Hepatocyte (in vitro differentiated cells): ENCODE measurements at regions not wholly inside any gene's neighbourhood (a gene's known extent, or its start where the extent isn't known, plus 50 kb on each side); places are given as distances from the start of the nearest gene placed in this dataset.

ENCODE experiments used
- DNase-seq: peaks from one replicate; pipeline ENCODE4 v3.0.0-alpha.2; 2016; ENCODE audit warnings: low spot score
- H2AFZ ChIP-seq: fragments of 200-600 bp; sonication (generic); 2 replicates; pipeline ENCODE4 v1.6.0; 2016; ENCODE audit warnings: antibody characterized with exemption, mild to moderate bottlenecking
- H3K27ac ChIP-seq: fragments of 200-600 bp; sonication (generic); 2 replicates; pipeline ENCODE4 v1.5.1; 2016; ENCODE audit warnings: mild to moderate bottlenecking
- H3K27me3 ChIP-seq: fragments of 200-600 bp; sonication (generic); 2 replicates; pipeline ENCODE4 v1.6.1; 2016
- H3K36me3 ChIP-seq: fragments of 200-600 bp; sonication (generic); replicated peaks from 2 replicates; pipeline ENCODE4 v1.5.1; 2016; ENCODE audit warnings: low read depth; ENCODE audit not compliant: insufficient read depth
- H3K4me1 ChIP-seq: fragments of 200-600 bp; sonication (generic); 2 replicates; pipeline ENCODE4 v1.5.1; 2016; ENCODE audit warnings: mild to moderate bottlenecking, moderate library complexity; ENCODE audit not compliant: insufficient read depth
- H3K4me2 ChIP-seq: fragments of 200-600 bp; sonication (generic); 2 replicates; pipeline ENCODE4 v1.6.0; 2016
- H3K4me3 ChIP-seq: fragments of 200-600 bp; sonication (generic); 2 replicates; pipeline ENCODE4 v1.5.1; 2016; ENCODE audit warnings: mild to moderate bottlenecking
- H3K79me2 ChIP-seq: fragments of 200-600 bp; sonication (generic); 2 replicates; pipeline ENCODE4 v1.6.0; 2017; ENCODE audit warnings: mild to moderate bottlenecking
- H3K9me2 ChIP-seq: fragments of 200-600 bp; sonication (generic); replicated peaks from 2 replicates; pipeline ENCODE4 v1.6.0; 2017; ENCODE audit warnings: mild to moderate bottlenecking; ENCODE audit not compliant: insufficient read depth
- H3K9me3 ChIP-seq: fragments of 200-600 bp; sonication (generic); 2 replicates; pipeline ENCODE4 v1.5.1; 2016; ENCODE audit warnings: low read depth, mild to moderate bottlenecking
- H4K20me1 ChIP-seq: fragments of 200-600 bp; sonication (generic); 2 replicates; pipeline ENCODE4 v1.6.0; 2016; ENCODE audit warnings: mild to moderate bottlenecking; ENCODE audit not compliant: insufficient read depth, poor library complexity, severe bottlenecking
- EZH2 ChIP-seq: fragments of 200-600 bp; sonication (generic); IDR thresholded peaks from 2 replicates; pipeline ENCODE4 v1.6.1; 2016; ENCODE audit warnings: antibody characterized with exemption, mild to moderate bottlenecking, borderline replicate concordance
- EZH2phosphoT487 ChIP-seq: fragments of 200-600 bp; sonication (generic); IDR thresholded peaks from one replicate; pipeline ENCODE4 v1.6.1; 2018; ENCODE audit warnings: antibody characterized with exemption, mild to moderate bottlenecking, low read depth, moderate library complexity; ENCODE audit not compliant: unreplicated experiment, severe bottlenecking
- WGBS: methylation state at CpG from one replicate; pipeline ENCODE4 v1.1.6; 2016; ENCODE audit warnings: low lambda C conversion rate; ENCODE audit errors: missing lambda C conversion rate; 5-methylcytosine and 5-hydroxymethylcytosine counted together
- TF ChIP-seq, protein P1 (sequence below): fragments of 200-600 bp; sonication (generic); IDR thresholded peaks from 2 replicates; pipeline ENCODE4 v1.5.1; 2016; ENCODE audit warnings: antibody characterized with exemption, mild to moderate bottlenecking; ENCODE audit not compliant: poor library complexity

DNA sequence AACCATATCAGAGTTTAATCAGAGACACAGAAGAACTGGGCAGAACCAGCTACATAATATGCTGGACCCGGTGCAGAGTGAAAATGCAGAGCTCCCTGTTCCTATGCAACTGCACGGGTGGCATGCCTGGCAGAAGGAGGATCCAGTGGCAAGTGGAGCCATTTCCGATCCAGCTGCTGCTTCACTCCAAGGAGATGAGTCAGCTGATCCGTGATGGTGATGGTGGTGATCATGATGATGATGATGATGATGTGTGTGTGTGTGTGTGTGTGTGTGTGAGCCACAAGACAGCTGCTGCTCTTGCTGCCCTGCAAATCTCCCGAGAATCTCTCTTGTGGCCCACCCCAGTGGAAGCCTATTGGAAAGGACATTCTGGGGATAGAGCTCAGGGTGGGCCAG, 133.0 kb downstream of the URB2 start:
- Histone ChIP-seq H3K27ac (no peak overlapping the region), H4K20me1 (no peaks in the 10 kb centered on the region), H3K79me2 (no peaks in the 10 kb centered on the region), H3K9me2 (no peaks in the 10 kb centered on the region), H3K36me3 (no peaks in the 10 kb centered on the region), H3K4me2 (no peak overlapping the region), H3K4me1 (no peaks in the 10 kb centered on the region), H3K9me3 (no peaks in the 10 kb centered on the region), H2AFZ (no peak overlapping the region), H3K27me3 (no peaks in the 10 kb centered on the region), H3K4me3 (no peak overlapping the region)
- no peak for DNase-seq
- TF ChIP-seq EZH2phosphoT487 (no peak), EZH2 (no peak)
- TF ChIP-seq, protein P1, sequence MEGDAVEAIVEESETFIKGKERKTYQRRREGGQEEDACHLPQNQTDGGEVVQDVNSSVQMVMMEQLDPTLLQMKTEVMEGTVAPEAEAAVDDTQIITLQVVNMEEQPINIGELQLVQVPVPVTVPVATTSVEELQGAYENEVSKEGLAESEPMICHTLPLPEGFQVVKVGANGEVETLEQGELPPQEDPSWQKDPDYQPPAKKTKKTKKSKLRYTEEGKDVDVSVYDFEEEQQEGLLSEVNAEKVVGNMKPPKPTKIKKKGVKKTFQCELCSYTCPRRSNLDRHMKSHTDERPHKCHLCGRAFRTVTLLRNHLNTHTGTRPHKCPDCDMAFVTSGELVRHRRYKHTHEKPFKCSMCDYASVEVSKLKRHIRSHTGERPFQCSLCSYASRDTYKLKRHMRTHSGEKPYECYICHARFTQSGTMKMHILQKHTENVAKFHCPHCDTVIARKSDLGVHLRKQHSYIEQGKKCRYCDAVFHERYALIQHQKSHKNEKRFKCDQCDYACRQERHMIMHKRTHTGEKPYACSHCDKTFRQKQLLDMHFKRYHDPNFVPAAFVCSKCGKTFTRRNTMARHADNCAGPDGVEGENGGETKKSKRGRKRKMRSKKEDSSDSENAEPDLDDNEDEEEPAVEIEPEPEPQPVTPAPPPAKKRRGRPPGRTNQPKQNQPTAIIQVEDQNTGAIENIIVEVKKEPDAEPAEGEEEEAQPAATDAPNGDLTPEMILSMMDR: no peak
- 90% methylated on average over 5 of the region's 5 CpGs for WGBS

DNA sequence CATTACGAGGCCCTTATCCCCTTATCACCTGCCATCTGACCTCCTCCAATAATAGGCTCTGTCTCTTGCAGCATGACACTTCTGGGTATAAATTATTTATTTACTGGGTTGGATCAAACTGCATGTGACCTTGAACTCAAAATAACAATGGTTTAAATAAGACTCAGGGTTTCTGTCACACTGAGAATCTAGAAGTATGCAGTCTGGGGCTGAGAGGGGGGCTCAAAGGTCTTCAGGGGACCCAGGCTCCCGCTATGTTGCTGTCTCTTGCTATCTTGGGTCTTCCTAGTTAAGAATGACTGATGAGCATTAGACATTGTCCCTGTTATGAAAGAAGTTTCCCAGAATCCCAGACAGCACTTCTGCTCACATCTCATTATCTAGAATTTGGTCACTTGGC, 133.5 kb downstream of the URB2 start:
- Histone ChIP-seq H3K36me3 (no peaks in the 10 kb centered on the region), H3K4me3 (no peak overlapping the region), H4K20me1 (no peaks in the 10 kb centered on the region), H3K27me3 (no peaks in the 10 kb centered on the region), H3K9me3 (no peaks in the 10 kb centered on the region), H3K9me2 (no peaks in the 10 kb centered on the region), H2AFZ (no peak overlapping the region), H3K27ac (no peak overlapping the region), H3K4me2 (no peak overlapping the region), H3K4me1 (no peaks in the 10 kb centered on the region), H3K79me2 (no peaks in the 10 kb centered on the region)
- WGBS: 78% methylated on average over 2 of the region's 2 CpGs
- TF ChIP-seq EZH2phosphoT487 (no peak), EZH2 (no peak)
- TF ChIP-seq, protein P1: no peak
- no peak for DNase-seq

DNA sequence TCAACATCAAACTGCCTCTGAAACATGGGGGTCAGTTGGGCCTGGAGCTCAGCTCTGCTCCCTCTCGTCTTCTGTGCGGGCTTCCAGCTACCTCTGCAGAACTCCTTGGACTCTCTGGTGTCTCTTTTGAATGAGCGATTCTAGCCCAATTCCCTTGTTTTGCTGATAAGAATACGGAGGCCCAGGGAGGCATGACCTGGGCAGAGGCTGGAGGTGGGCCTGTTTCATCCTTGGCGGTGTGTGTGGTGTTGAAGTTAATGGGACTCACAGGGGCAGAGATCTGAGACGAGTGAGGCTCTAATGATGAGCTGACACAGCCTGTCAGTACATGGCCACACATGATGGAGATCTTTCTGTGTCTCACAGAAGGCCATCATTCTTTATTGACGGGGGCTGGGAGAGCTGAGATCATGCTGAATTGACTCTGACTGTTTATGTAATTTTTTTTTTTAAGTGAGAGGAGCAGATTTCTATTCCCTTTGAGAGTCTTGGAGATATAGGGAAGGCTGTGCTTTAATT, 134.5 kb downstream of the URB2 start:
- WGBS: 84% methylated on average over 7 of the region's 7 CpGs
- Histone ChIP-seq H3K9me2 (no peaks in the 10 kb centered on the region), H3K4me3 (no peak overlapping the region)

More for the DNA sequence above, 134.5 kb downstream of the URB2 start:
- no peaks in the 10 kb centered on the region for H3K4me1 ChIP-seq
- no peak for DNase-seq
- no peaks in the 10 kb centered on the region for H3K27me3 ChIP-seq
- no peaks in the 10 kb centered on the region for H3K79me2 ChIP-seq
- TF ChIP-seq EZH2phosphoT487 (no peak), EZH2 (no peak)
- TF ChIP-seq, protein P1: no peak
- H3K9me3 ChIP-seq: no peaks in the 10 kb centered on the region
- H2AFZ ChIP-seq: no peak overlapping the region
- H3K4me2 ChIP-seq: no peak overlapping the region
- H3K36me3 ChIP-seq: no peaks in the 10 kb centered on the region
- no peaks in the 10 kb centered on the region for H4K20me1 ChIP-seq
- no peak overlapping the region for H3K27ac ChIP-seq
